22Rv1 (cell line): ENCODE measurements at regions not wholly inside any gene's neighbourhood (a gene's known extent, or its start where the extent isn't known, plus 50 kb on each side); places are given as distances from the start of the nearest gene placed in this dataset.

Experiments
- H3K27ac ChIP-seq: fragments of 450-650 bp; 2 replicates; pipeline ENCODE4 v1.5.1; 2017
- ZFX ChIP-seq: fragments of 450-650 bp; IDR thresholded peaks from 2 replicates; pipeline ENCODE4 v1.6.1; 2017; ENCODE audit warnings: antibody characterized with exemption, borderline replicate concordance
- TF ChIP-seq, protein P1 (sequence below): fragments of 450-650 bp; IDR thresholded peaks from 2 replicates; pipeline ENCODE4 v1.5.1; 2017; ENCODE audit warnings: mild to moderate bottlenecking

DNA sequence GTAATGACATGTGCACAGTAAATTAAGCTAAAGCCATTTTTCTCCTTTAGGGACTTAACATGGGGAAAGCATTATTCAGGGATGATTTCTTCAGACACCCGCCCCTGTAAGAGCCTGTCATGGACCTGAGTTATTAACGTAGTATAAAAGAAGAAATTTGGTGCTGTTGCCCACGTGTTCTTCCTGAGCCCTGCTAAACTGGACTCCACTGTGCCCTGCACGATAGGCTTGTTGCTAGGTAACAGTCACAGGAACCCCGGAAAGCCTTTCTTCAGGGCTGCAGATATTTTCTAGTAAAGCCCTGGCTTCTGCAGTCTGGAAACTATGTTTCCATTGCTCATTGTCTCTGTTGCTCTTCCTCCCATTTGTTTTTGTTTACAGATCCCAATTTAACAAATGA lies 157.9 kb downstream of the LRRC30 start:
- H3K27ac ChIP-seq, result no peak overlapping the region
- TF ChIP-seq ZFX, result no peak
- TF ChIP-seq, protein P1, sequence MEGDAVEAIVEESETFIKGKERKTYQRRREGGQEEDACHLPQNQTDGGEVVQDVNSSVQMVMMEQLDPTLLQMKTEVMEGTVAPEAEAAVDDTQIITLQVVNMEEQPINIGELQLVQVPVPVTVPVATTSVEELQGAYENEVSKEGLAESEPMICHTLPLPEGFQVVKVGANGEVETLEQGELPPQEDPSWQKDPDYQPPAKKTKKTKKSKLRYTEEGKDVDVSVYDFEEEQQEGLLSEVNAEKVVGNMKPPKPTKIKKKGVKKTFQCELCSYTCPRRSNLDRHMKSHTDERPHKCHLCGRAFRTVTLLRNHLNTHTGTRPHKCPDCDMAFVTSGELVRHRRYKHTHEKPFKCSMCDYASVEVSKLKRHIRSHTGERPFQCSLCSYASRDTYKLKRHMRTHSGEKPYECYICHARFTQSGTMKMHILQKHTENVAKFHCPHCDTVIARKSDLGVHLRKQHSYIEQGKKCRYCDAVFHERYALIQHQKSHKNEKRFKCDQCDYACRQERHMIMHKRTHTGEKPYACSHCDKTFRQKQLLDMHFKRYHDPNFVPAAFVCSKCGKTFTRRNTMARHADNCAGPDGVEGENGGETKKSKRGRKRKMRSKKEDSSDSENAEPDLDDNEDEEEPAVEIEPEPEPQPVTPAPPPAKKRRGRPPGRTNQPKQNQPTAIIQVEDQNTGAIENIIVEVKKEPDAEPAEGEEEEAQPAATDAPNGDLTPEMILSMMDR, result no peak

DNA sequence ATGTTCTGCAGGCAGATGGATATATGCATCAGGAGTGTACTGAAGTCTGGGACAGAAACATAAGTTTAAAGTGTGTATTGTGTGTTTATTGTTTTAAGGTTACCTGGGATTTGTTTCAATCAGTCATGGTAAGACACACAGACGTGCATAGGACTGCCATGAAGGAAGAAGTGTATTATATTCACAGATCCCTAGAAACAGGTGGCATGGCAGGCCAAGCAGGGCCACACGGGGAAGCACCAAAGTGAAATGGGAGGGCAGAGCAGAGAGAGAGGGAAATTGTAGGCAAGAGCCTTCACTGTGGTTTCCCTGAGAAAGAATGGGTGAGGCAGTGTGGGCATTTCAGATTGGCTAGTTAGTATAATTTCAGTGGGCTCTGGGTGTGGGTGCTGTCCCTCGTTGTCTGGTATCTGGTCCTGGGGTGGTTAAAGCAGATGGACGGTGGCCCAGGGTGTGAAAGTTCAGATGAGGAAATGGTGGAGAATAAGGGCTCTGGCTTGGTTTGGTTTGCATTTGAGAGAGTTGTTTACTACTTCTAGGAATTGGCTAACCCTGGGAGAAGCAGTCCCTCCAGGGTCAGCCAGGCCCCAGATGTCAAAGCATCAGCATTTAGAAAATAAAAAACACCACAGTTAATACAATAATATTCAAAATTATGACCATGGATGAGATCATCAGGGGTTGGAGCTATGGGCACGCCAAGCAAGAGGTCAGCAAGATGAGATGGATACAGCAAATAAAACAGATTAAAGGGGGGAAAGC lies 160.0 kb downstream of the LRRC30 start:
- no peak overlapping the region for H3K27ac ChIP-seq
- TF ChIP-seq, protein P1, result no peak
- TF ChIP-seq ZFX, result no peak

DNA sequence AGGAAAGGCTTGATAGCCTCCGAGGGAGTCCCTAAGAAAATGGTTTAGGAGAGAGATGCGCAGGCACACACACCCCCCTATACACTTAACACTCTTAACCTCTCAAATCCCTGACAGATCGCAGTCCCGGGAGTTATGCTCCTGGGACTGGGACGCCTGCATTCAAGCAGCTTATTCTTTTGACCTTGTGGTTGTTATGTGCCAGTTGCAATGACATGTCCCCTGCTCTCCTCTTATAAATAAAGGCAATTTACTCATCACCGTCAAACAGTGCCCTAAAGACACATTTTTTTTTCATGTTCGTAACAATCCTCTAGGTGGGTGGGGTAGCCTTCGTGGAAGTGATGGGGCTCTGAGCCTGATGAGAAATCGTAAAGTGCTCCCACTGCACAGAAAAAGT lies 162.2 kb downstream of the LRRC30 start:
- no peak overlapping the region for H3K27ac ChIP-seq
- TF ChIP-seq, protein P1, result no peak
- no peak for TF ChIP-seq ZFX

DNA sequence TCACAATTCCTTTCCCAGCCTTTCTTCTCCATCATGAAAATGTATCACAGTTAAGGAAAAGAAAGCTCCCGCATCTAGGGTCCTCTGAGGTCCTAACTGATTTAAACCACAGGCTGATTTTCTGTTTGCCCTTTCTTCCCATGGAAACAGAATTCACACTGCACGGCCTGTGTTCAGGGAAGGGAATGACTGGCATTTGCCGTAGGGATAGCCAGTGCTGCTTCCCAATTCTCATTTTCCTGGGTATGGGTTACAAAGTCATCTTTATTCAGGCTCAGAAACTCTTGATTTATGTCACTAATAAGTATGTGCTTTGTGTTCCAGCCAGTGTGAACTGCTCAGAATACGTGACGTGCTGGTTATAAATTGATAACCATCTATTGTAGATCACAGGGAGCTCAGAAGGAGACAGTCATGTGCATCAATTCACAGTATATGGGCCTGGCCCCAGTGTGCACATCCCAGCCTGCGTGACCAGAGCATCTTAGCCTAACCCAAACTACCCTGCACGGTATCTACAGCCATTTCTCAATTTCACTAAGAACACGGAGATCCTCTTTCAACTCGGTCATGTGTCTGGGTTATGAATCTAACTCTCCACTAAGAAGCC lies 163.3 kb downstream of the LRRC30 start:
- TF ChIP-seq, protein P1, result no peak
- TF ChIP-seq ZFX, result no peak
- no peak overlapping the region for H3K27ac ChIP-seq

DNA sequence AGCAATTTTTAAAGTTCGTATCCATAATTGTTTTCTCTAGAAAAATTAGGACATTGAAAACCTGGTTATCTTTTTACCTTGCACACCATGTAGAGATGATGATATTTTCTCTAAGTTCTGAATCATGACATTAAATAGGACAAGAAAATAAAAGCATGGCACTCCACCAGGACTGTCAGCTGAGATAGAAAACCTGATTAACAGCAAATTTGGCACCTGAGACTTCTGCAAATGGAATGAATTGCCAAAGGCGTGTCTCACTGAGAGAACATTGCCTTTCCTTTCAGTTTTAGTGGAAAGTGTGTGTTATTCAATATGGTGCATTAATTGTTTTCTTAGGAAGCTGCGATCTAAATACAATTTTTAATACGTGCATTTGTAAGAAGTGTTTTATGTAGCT lies 164.7 kb downstream of the LRRC30 start:
- no peak overlapping the region for H3K27ac ChIP-seq
- TF ChIP-seq ZFX, result no peak
- TF ChIP-seq, protein P1, result no peak

DNA sequence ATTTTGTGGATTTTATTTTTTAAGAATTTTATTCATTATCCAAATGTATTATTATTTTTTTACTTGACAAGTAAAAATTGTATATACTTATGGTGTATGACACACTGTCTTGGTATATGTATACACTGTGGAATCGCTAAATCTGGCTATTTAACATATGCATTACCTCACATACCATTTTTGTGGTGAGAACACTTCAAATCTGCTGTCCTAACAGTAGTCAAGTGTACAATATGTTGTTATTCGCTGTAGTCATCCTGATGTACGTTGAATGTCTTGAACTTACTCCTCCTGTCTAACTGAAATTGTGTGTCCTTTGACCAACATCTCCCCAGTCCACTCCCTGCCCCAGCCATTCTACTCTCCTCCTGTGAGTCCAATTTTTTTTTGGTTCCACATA lies 153.2 kb upstream of the PTPRM start:
- H3K27ac ChIP-seq, result no peak overlapping the region
- TF ChIP-seq, protein P1, result no peak

DNA sequence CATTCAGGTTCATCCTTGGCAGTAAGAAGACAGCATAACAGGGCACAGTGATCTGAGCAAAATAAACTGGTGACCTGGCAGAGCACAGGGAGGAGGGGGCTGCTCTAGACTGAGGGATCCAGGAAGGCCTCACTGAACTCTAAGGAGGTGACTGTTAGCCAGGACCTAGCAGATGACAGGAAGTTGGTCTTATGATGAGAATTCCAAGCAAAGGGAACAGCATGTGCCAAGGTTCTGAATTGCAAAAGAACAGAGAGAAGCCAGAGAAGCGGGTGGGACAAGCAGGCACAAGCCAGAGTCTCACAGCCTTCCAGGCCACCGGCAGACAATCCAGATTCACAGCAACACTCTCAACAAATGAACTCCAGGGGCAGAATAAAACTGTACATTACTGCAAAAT lies 152.7 kb upstream of the PTPRM start:
- no peak for TF ChIP-seq ZFX
- TF ChIP-seq, protein P1, result no peak
- no peak overlapping the region for H3K27ac ChIP-seq
